NK-92 treated with Interleukin-12 subunit alpha and Interleukin-12 subunit beta, amount 100 ng/mL, for 24 hours (cell line): ENCODE measurements at regions not wholly inside any gene's neighbourhood (a gene's known extent, or its start where the extent isn't known, plus 50 kb on each side); places are given as distances from the start of the nearest gene placed in this dataset.

ENCODE experiments used
- DNase-seq: peaks from one replicate; lab custom pipeline; 2025; lab: John Stamatoyannopoulos, UW

GRCh38 chr3:171956181-171956683 lies 83.1 kb upstream of the FNDC3B start:
- no peak for DNase-seq

GRCh38 chr3:171956705-171957104 lies 82.7 kb upstream of the FNDC3B start:
- DNase-seq = no peak

GRCh38 chr3:171959532-171960089 lies 79.8 kb upstream of the FNDC3B start:
- DNase-seq = no peak

GRCh38 chr3:171960159-171960558 lies 79.2 kb upstream of the FNDC3B start:
- DNase-seq = no peak

- DNase-seq = no peak
These were observed 77.1 kb upstream of the FNDC3B start for GRCh38 chr3:171962137-171962720.

GRCh38 chr3:171963546-171963945 lies 75.8 kb upstream of the FNDC3B start:
- no peak for DNase-seq

GRCh38 chr3:171965067-171965712 lies 74.2 kb upstream of the FNDC3B start:
- no peak for DNase-seq

- no peak for DNase-seq
These were observed 72.7 kb upstream of the FNDC3B start for GRCh38 chr3:171966533-171967136.

GRCh38 chr3:171967137-171967783 lies 72.1 kb upstream of the FNDC3B start:
- DNase-seq = no peak

- no peak for DNase-seq
These were observed 71.3 kb upstream of the FNDC3B start for GRCh38 chr3:171967932-171968678.

GRCh38 chr3:171970301-171970788 lies 69.0 kb upstream of the FNDC3B start:
- DNase-seq = no peak

GRCh38 chr3:171971919-171972514 lies 67.4 kb upstream of the FNDC3B start:
- DNase-seq = no peak

- DNase-seq = no peak
These were observed 66.5 kb upstream of the FNDC3B start for GRCh38 chr3:171972871-171973348.

- DNase-seq = no peak
These were observed 64.2 kb upstream of the FNDC3B start for GRCh38 chr3:171974986-171975837.

- no peak for DNase-seq
These were observed 62.9 kb upstream of the FNDC3B start for GRCh38 chr3:171976526-171976925.

GRCh38 chr3:171977441-171977840 lies 61.9 kb upstream of the FNDC3B start:
- DNase-seq = no peak

GRCh38 chr3:171977860-171978259 lies 61.5 kb upstream of the FNDC3B start:
- no peak for DNase-seq

GRCh38 chr3:171978390-171978789 lies 61.0 kb upstream of the FNDC3B start:
- DNase-seq = no peak

- DNase-seq = no peak
These were observed 60.3 kb upstream of the FNDC3B start for GRCh38 chr3:171979081-171979480.
